Mammary epithelial cell (primary cell): ENCODE measurements at regions not wholly inside any gene's neighbourhood (a gene's known extent, or its start where the extent isn't known, plus 50 kb on each side); places are given as distances from the start of the nearest gene placed in this dataset.

Experiments used
- EZH2 ChIP-seq: IDR thresholded peaks from 2 replicates; pipeline ENCODE4 v1.6.1; 2012; ENCODE audit warnings: low read length, inconsistent platforms, borderline replicate concordance
- TF ChIP-seq, protein P1 (sequence below), 2 donors: IDR thresholded peaks in 1 of 2; conservative IDR thresholded peaks in 1 of 2; 2 replicates each; pipeline ENCODE4 v1.5.1; 2011 to 2012; ENCODE audit warnings: inconsistent platforms in 2 of 2, low read length in 2 of 2, mild to moderate bottlenecking in 2 of 2, control low read depth in 1 of 2, low read depth in 1 of 2; ENCODE audit not compliant: insufficient read depth in 1 of 2; ENCODE audit errors: extremely low read depth in 1 of 2

GRCh38 chr11:134911514-134912180, 499.6 kb upstream of the B3GAT1 start:
- TF ChIP-seq, protein P1, sequence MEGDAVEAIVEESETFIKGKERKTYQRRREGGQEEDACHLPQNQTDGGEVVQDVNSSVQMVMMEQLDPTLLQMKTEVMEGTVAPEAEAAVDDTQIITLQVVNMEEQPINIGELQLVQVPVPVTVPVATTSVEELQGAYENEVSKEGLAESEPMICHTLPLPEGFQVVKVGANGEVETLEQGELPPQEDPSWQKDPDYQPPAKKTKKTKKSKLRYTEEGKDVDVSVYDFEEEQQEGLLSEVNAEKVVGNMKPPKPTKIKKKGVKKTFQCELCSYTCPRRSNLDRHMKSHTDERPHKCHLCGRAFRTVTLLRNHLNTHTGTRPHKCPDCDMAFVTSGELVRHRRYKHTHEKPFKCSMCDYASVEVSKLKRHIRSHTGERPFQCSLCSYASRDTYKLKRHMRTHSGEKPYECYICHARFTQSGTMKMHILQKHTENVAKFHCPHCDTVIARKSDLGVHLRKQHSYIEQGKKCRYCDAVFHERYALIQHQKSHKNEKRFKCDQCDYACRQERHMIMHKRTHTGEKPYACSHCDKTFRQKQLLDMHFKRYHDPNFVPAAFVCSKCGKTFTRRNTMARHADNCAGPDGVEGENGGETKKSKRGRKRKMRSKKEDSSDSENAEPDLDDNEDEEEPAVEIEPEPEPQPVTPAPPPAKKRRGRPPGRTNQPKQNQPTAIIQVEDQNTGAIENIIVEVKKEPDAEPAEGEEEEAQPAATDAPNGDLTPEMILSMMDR (conservative IDR thresholded peaks at IDR 0.05 in 1 of 2, IDR thresholded peaks at IDR 0.05 in 1 of 2; ENCODE audit: extremely low read depth in 1 of 2, insufficient read depth in 1 of 2, low read depth in 1 of 2, low read length in 2 of 2): no peak
- no peak for TF ChIP-seq EZH2
